ENCODE measurements at regions not wholly inside any gene's neighbourhood (a gene's known extent, or its start where the extent isn't known, plus 50 kb on each side); places are given as distances from the start of the nearest gene placed in this dataset.

DNA sequence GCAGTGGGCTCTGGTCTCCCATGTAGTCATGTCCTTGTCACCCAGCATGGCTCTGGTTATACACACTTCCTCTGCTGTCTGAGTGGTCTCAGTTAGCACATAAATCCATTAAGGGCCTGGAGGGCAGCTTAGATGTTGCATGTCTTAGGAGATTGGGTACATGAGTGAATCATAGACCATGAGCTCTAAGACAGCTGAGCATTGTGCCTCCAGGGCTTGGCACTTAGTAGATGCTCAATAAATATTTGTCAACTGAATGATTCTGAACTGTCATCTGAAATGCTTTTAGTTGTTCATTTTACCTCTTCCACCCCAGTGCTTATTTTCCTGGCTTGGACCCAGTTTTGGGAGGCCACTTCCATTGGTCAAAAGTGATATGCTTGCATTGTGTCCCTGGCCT lies 135.6 kb downstream of the BOD1 start:
- peaks cover 4% of the 10 kb centered on the region for H3K27me3 ChIP-seq (ENCODE audit: insufficient read depth, low read length, poor library complexity)
- H3K79me2 ChIP-seq (ENCODE audit: insufficient read depth, low read length), result no peaks in the 10 kb centered on the region
- ATAC-seq (ENCODE audit: insufficient read depth, low read depth) (no peak), DNase-seq (no peak)
- H3K36me3 ChIP-seq (ENCODE audit: insufficient read depth, low read length), result no peaks in the 10 kb centered on the region
- no peak for TF ChIP-seq EZH2 (IDR thresholded peaks at IDR 0.05; ENCODE audit: borderline replicate concordance, low read depth, low read length, severe bottlenecking)
- TF ChIP-seq, protein P1, sequence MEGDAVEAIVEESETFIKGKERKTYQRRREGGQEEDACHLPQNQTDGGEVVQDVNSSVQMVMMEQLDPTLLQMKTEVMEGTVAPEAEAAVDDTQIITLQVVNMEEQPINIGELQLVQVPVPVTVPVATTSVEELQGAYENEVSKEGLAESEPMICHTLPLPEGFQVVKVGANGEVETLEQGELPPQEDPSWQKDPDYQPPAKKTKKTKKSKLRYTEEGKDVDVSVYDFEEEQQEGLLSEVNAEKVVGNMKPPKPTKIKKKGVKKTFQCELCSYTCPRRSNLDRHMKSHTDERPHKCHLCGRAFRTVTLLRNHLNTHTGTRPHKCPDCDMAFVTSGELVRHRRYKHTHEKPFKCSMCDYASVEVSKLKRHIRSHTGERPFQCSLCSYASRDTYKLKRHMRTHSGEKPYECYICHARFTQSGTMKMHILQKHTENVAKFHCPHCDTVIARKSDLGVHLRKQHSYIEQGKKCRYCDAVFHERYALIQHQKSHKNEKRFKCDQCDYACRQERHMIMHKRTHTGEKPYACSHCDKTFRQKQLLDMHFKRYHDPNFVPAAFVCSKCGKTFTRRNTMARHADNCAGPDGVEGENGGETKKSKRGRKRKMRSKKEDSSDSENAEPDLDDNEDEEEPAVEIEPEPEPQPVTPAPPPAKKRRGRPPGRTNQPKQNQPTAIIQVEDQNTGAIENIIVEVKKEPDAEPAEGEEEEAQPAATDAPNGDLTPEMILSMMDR (IDR thresholded peaks at IDR 0.05; ENCODE audit: borderline replicate concordance, extremely low read depth, low read length, poor library complexity, severe bottlenecking), result no peak
- no peaks in the 10 kb centered on the region for H3K9me3 ChIP-seq (ENCODE audit: insufficient read depth, low read length, severe bottlenecking)
- H3K4me1 ChIP-seq (ENCODE audit: insufficient read depth, low read length), result no peaks in the 10 kb centered on the region
- H3K27ac ChIP-seq (ENCODE audit: low read length), result no peak overlapping the region
- H2AFZ ChIP-seq (ENCODE audit: low read depth, low read length), result no peak overlapping the region
- no peak overlapping the region for H3K4me3 ChIP-seq (ENCODE audit: low read depth in 1 of 2, low read length in 2 of 2)
- H3K4me2 ChIP-seq (ENCODE audit: insufficient read depth, low read length), result no peak overlapping the region
- H3K9ac ChIP-seq (ENCODE audit: low read depth, low read length), result no peak overlapping the region
- H4K20me1 ChIP-seq (ENCODE audit: insufficient read depth, low read length), result no peaks in the 10 kb centered on the region

DNA sequence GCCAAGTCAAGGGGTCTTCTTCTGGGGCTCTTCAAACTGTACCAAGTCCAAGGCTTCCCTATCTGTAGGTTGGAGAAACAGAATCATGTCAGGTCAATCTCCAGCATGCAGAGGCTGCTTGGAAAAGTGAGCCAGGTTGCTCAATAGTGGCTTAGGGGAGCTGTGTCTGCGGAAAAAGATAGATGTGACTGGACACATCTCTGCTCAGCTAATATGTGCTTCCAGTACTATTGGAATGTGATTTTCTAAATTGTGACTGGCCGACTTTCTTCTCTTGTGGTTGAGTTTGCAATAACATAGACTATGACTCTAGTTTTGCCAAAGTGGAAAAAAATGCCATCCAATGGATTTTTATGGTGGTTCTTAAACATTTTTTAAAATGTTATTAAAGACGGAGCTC lies 136.7 kb downstream of the BOD1 start:
- TF ChIP-seq, protein P1 (IDR thresholded peaks at IDR 0.05; ENCODE audit: borderline replicate concordance, extremely low read depth, low read length, poor library complexity, severe bottlenecking), result no peak
- TF ChIP-seq EZH2 (IDR thresholded peaks at IDR 0.05; ENCODE audit: borderline replicate concordance, low read depth, low read length, severe bottlenecking), result no peak
- no peak for ATAC-seq (ENCODE audit: insufficient read depth, low read depth)
- Histone ChIP-seq H3K9ac (ENCODE audit: low read depth, low read length) (no peak overlapping the region), H4K20me1 (ENCODE audit: insufficient read depth, low read length) (no peaks in the 10 kb centered on the region), H3K4me1 (ENCODE audit: insufficient read depth, low read length) (no peaks in the 10 kb centered on the region), H3K27ac (ENCODE audit: low read length) (no peak overlapping the region), H3K4me3 (ENCODE audit: low read depth in 1 of 2, low read length in 2 of 2) (no peak overlapping the region), H3K4me2 (ENCODE audit: insufficient read depth, low read length) (no peak overlapping the region), H3K27me3 (ENCODE audit: insufficient read depth, low read length, poor library complexity) (peaks cover 4% of the 10 kb centered on the region), H3K9me3 (ENCODE audit: insufficient read depth, low read length, severe bottlenecking) (no peaks in the 10 kb centered on the region), H3K79me2 (ENCODE audit: insufficient read depth, low read length) (no peaks in the 10 kb centered on the region), H3K36me3 (ENCODE audit: insufficient read depth, low read length) (no peaks in the 10 kb centered on the region), H2AFZ (ENCODE audit: low read depth, low read length) (no peak overlapping the region)
- DNase-seq, result no peak

DNA sequence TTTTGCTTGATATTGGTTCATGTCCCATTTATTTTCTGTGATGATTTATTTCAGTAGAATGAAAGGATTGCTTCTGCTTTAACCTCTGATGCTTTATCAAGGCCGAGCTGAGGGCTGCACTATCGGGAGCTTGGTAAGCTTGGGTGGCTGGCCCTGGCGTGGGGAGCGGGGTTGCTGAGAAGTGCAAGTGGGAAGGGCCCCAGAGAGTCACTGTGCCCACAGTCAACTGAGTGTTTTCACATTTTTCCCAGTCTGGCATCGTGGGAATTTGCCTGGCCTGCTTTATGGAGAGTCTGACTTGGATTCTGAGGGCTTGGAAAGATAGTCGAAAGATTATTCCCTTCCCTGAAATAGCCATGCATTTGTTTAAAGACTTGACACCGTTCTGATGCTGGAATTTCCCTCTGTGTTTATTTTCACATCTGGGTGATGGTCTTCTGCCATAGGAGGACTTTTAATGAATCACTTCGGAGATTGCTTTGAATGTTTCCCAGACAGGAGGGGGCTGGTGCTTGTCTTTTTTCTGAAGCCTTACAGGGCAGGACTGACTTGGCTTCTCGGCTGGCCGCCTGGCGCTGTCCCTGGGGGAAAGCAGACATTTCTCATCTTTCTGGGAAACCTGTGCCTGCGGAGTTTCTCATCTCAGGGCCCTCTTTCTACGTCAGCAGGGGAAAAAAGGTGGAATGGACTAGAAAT lies 139.0 kb downstream of the BOD1 start:
- peaks cover 4% of the 10 kb centered on the region for H3K27me3 ChIP-seq (ENCODE audit: insufficient read depth, low read length, poor library complexity)

More for the DNA sequence above, 139.0 kb downstream of the BOD1 start:
- Histone ChIP-seq H3K4me2 (ENCODE audit: insufficient read depth, low read length) (no peak overlapping the region), H3K9me3 (ENCODE audit: insufficient read depth, low read length, severe bottlenecking) (no peaks in the 10 kb centered on the region), H3K4me1 (ENCODE audit: insufficient read depth, low read length) (no peaks in the 10 kb centered on the region), H3K79me2 (ENCODE audit: insufficient read depth, low read length) (no peaks in the 10 kb centered on the region), H3K36me3 (ENCODE audit: insufficient read depth, low read length) (no peaks in the 10 kb centered on the region), H4K20me1 (ENCODE audit: insufficient read depth, low read length) (no peaks in the 10 kb centered on the region), H3K4me3 (ENCODE audit: low read depth in 1 of 2, low read length in 2 of 2) (no peak overlapping the region), H3K9ac (ENCODE audit: low read depth, low read length) (no peak overlapping the region), H3K27ac (ENCODE audit: low read length) (no peak overlapping the region), H2AFZ (ENCODE audit: low read depth, low read length) (no peak overlapping the region)
- ATAC-seq (ENCODE audit: insufficient read depth, low read depth) (no peak), DNase-seq (no peak)
- no peak for TF ChIP-seq EZH2 (IDR thresholded peaks at IDR 0.05; ENCODE audit: borderline replicate concordance, low read depth, low read length, severe bottlenecking)
- TF ChIP-seq, protein P1 (IDR thresholded peaks at IDR 0.05; ENCODE audit: borderline replicate concordance, extremely low read depth, low read length, poor library complexity, severe bottlenecking), result no peak
